CD4-positive, CD25-positive, alpha-beta regulatory T cell (primary cell): ENCODE measurements at regions not wholly inside any gene's neighbourhood (a gene's known extent, or its start where the extent isn't known, plus 50 kb on each side); places are given as distances from the start of the nearest gene placed in this dataset.
"Not testable (repeated sequence)": the region's sequence is repeated elsewhere in the genome, so short reads cannot be mapped to it uniquely, and the experiment has no call there.

Source experiments
- ATAC-seq, 2 donors: fragments of 150-1000 bp; cut with Tn5 transposase; one replicate each; pipeline ENCODE4 v1.10.0; 2021; ENCODE audit warnings: low read depth in 2 of 2, moderate number of reproducible peaks in 2 of 2, moderate library complexity in 1 of 2
- DNase-seq, 3 donors: peaks; one replicate each; pipeline versions ENCODE4 v3.0.0 to v3.0.0-alpha.2; 2012 to 2022; ENCODE audit warnings: mixed read lengths in 1 of 3
- H3K27ac ChIP-seq: one replicate; pipeline ENCODE4 v1.7.0; 2013; ENCODE audit warnings: mild to moderate bottlenecking, low read length; ENCODE audit not compliant: insufficient read depth, poor library complexity, severe bottlenecking
- H3K27me3 ChIP-seq: one replicate; pipeline ENCODE4 v1.7.0; 2013; ENCODE audit warnings: low read length; ENCODE audit not compliant: control insufficient read depth, insufficient read depth
- H3K36me3 ChIP-seq: one replicate; pipeline ENCODE4 v1.7.0; 2013; ENCODE audit warnings: mild to moderate bottlenecking, low read length, moderate library complexity; ENCODE audit not compliant: control insufficient read depth, insufficient read depth
- H3K4me1 ChIP-seq: 2 replicates; pipeline ENCODE4 v1.7.0; 2013; ENCODE audit warnings: mild to moderate bottlenecking, low read length; ENCODE audit not compliant: insufficient read depth, control insufficient read depth, poor library complexity, severe bottlenecking
- H3K4me3 ChIP-seq: one replicate; pipeline ENCODE4 v1.7.0; 2013; ENCODE audit warnings: low read depth, mild to moderate bottlenecking, low read length, moderate library complexity
- H3K9me3 ChIP-seq, 2 experiments: 1 replicate in 1 of 2; 2 replicates in 1 of 2; pipeline ENCODE4 v1.7.0; 2013; ENCODE audit warnings: low read length in 2 of 2, mild to moderate bottlenecking in 1 of 2, moderate library complexity in 1 of 2; ENCODE audit not compliant: control insufficient read depth in 2 of 2
- H3K27ac Mint-ChIP-seq, 3 donors: one replicate each; pipeline ENCODE4 v1.8.0; 2020 to 2022; ENCODE audit warnings: mild to moderate bottlenecking in 3 of 3, mixed read lengths in 3 of 3, moderate library complexity in 2 of 3
- H3K27me3 Mint-ChIP-seq: one replicate; pipeline ENCODE4 v1.8.0; 2022; ENCODE audit warnings: mild to moderate bottlenecking, mixed read lengths
- H3K36me3 Mint-ChIP-seq: one replicate; pipeline ENCODE4 v1.8.0; 2020; ENCODE audit warnings: mixed read lengths
- H3K4me1 Mint-ChIP-seq, 4 donors: one replicate each; pipeline ENCODE4 v1.8.0; 2020 to 2022; ENCODE audit warnings: mixed read lengths in 4 of 4, mild to moderate bottlenecking in 1 of 4
- H3K4me3 Mint-ChIP-seq, 4 donors: one replicate each; pipeline ENCODE4 v1.8.0; 2020 to 2022; ENCODE audit warnings: mild to moderate bottlenecking in 4 of 4, mixed read lengths in 4 of 4, moderate library complexity in 3 of 4
- H3K9me3 Mint-ChIP-seq, 7 donors: one replicate each; pipeline ENCODE4 v1.8.0; 2020 to 2022; ENCODE audit warnings: mixed read lengths in 7 of 7, mild to moderate bottlenecking in 3 of 7, moderate library complexity in 2 of 7

DNA sequence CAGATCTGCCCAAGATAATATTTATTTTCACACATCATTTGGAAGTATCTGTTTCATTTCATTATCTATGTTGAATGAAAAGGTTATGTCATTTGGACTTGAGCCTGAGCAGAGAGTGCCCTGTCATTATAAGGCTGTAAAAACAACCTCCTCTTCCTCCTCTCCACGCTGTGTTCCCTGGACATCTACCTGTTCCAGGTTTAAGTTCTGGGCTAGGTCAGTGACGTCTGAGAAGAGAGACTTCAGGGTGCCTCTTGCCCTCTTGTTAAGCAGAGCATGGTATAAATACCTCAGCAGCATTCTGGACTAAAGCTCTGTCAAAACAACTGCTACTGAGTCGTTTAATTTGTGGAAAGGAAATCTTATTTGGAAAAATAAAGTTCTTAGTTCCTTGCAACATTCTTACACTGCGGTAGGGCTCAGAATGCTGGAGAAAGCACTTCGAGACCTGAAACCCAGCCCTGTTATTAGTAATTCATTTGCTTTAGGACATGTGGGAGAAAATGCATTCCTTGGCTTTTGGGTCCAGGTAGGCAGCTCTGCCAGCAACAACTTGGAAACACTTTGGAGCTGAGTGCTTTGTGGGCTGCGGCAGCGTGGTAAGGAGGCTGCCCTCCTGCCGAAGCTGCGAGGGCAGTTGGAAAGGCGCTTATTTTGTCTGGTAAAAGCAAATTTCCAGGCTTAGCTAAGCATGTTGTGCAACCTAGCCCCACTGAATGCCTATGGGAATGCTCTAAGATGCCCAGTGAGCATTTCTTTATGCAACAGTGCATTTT lies 91.8 kb upstream of the NEDD4L start:
- Mint-ChIP-seq H3K27me3 (peaks cover 18% of the 10 kb centered on the region), H3K36me3 (no peaks in the 10 kb centered on the region), H3K27ac (no peak overlapping the region), H3K4me3 (no peak overlapping the region), H3K9me3 (peaks cover 0 to 4% (median 0%) of the 10 kb centered on the region in 7 donors), H3K4me1 (no peaks in the 10 kb centered on the region)
- H3K36me3 ChIP-seq = no peaks in the 10 kb centered on the region
- peaks cover 7% of the 10 kb centered on the region for H3K27me3 ChIP-seq
- DNase-seq (no peak), ATAC-seq (no peak)
- no peak overlapping the region for H3K27ac ChIP-seq
- no peak overlapping the region for H3K4me3 ChIP-seq
- no peaks in the 10 kb centered on the region for H3K9me3 ChIP-seq
- H3K4me1 ChIP-seq = no peaks in the 10 kb centered on the region

DNA sequence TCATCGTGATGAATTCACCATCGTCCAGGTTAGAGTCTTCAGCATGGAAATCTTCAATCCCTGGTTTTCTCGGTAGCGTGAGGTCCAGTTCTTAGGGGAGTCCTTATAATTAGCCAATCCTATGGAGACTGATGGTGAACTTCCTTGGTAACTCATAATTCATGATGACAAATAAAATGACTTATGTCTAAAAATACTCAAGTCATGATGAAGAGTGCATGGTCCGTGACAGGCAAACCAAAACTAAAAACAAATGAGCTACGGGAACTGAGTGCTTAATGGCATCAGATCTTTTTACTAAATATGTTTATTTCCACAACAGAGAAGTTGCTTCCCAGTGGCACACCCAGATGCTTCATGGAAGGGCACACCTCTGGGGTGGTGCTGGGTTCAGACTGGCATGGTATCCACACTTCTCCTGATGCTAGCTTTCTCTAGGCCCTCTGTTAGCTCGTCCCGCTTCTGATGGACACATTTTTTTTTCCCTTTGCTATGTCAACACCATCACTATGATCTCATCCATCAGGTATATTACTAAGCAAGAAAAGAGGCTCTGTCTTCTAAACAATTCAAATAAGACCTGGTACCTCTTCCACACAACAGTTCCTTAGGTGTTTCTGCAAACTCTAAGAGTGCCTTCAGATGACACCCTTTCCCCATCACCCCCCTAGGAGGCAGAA lies 92.8 kb upstream of the NEDD4L start:
- Histone ChIP-seq H3K4me3 (no peak overlapping the region), H3K27ac (no peak overlapping the region), H3K4me1 (no peaks in the 10 kb centered on the region), H3K27me3 (peaks cover 4% of the 10 kb centered on the region), H3K9me3 (no peaks in the 10 kb centered on the region), H3K36me3 (no peaks in the 10 kb centered on the region)
- no peak overlapping the region for H3K27ac Mint-ChIP-seq
- peaks cover 18% of the 10 kb centered on the region for H3K27me3 Mint-ChIP-seq
- no peaks in the 10 kb centered on the region for H3K4me1 Mint-ChIP-seq
- peaks cover 0 to 4% (median 0%) of the 10 kb centered on the region in 7 donors for H3K9me3 Mint-ChIP-seq
- no peaks in the 10 kb centered on the region for H3K36me3 Mint-ChIP-seq
- DNase-seq = no peak
- H3K4me3 Mint-ChIP-seq = no peak overlapping the region
- no peak for ATAC-seq

DNA sequence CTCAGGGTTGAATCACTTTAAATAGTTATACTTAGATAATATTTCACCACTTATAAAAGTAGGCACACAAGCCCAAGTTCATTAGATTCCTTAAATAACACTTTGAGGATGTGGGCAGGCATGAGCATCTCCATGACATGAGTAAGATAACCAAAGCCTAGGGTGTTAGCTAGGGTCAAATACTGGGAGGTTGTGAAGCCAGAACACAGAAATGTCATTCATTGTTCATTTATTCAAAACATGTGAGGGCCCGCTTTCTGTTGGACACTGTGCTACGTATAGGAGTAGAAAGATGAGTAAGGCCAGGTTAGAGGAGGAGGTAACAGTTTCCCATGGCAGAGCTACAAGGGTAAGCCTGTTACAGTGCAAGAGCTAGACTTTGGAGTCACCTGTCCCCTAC lies 93.5 kb upstream of the NEDD4L start:
- ATAC-seq = no peak
- no peak overlapping the region for H3K27ac ChIP-seq
- Mint-ChIP-seq H3K27me3 (peaks cover 18% of the 10 kb centered on the region), H3K27ac (no peak overlapping the region), H3K4me3 (no peak overlapping the region), H3K4me1 (no peaks in the 10 kb centered on the region), H3K36me3 (no peaks in the 10 kb centered on the region), H3K9me3 (peaks cover 0 to 4% (median 0%) of the 10 kb centered on the region in 7 donors)
- H3K4me1 ChIP-seq = no peaks in the 10 kb centered on the region
- no peaks in the 10 kb centered on the region for H3K36me3 ChIP-seq
- peaks cover 3% of the 10 kb centered on the region for H3K27me3 ChIP-seq
- DNase-seq = no peak
- H3K4me3 ChIP-seq = no peak overlapping the region
- H3K9me3 ChIP-seq = no peaks in the 10 kb centered on the region

DNA sequence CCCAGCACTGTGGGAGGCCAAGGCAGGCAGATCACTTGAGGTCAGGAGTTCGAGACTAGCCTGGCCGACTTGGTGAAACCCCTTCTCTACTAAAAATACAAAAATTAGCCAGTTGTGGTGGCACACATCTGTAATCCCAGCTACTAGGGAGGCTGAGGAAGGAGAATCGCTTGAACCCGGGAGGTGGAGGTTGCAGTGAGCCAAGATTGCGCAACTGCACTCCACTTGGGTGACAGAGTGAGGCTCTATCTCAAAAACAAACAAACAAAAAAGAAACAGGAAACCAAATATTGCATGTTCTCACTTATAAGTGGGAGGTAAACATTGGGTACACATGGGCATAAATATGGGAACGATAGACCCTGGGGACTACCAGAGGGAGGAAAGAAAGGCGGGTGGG lies 94.7 kb upstream of the NEDD4L start:
- not testable (repeated sequence) for H3K4me3 ChIP-seq, H3K4me3 Mint-ChIP-seq, H3K27ac ChIP-seq, H3K4me1 ChIP-seq, H3K9me3 Mint-ChIP-seq, H3K27me3 ChIP-seq, H3K9me3 ChIP-seq, DNase-seq, H3K27ac Mint-ChIP-seq, H3K36me3 ChIP-seq, H3K4me1 Mint-ChIP-seq, ATAC-seq, H3K36me3 Mint-ChIP-seq
- peaks cover 18% of the 10 kb centered on the region for H3K27me3 Mint-ChIP-seq

DNA sequence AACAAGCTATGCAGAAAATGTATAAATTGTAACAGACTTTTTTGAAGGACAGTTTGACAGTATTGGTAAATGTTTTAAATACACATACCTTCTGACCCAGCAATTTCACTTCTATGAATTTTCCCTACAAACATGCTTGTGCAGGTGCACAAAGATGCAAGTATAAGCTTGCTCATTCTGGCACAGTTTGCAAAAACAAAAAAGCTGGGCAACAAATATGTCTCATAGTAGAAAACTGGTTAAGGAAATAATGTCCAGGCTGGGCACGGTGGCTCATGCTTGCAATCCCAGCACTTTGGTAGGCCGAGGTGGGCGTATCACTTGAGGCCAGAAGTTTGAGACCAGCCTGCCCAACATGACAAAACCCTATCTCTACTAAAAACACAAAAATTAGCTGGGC lies 96.9 kb upstream of the NEDD4L start:
- no peak overlapping the region for H3K4me3 ChIP-seq
- Mint-ChIP-seq H3K36me3 (no peaks in the 10 kb centered on the region), H3K27me3 (peaks cover 15% of the 10 kb centered on the region)

DNA sequence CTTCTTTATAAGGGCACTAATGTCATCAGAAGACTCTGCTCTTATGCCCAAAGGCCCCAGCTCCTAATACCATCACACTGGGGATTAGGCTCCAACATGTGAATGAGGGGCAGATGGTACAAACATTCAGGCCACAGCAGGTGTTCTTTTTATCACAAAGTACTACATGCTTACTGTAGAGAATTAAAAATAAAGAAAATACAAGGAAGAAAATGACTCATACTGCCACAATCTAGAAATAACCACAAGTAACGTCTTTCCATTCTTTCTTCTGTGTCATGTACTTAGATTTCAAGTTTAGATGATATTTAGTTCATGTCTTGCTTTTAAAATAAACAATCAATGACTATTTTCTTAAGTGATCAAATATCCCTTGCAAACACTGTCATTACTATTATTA lies 100.3 kb upstream of the NEDD4L start:
- H3K4me3 Mint-ChIP-seq = no peak overlapping the region
- no peak for DNase-seq
- H3K27me3 ChIP-seq = peaks cover 6% of the 10 kb centered on the region
- H3K9me3 ChIP-seq = no peaks in the 10 kb centered on the region
- H3K4me1 Mint-ChIP-seq = no peaks in the 10 kb centered on the region
- peaks cover 0 to 2% (median 0%) of the 10 kb centered on the region in 7 donors for H3K9me3 Mint-ChIP-seq
- H3K36me3 Mint-ChIP-seq = no peaks in the 10 kb centered on the region
- no peaks in the 10 kb centered on the region for H3K36me3 ChIP-seq
- H3K27me3 Mint-ChIP-seq = peaks cover 6% of the 10 kb centered on the region
- H3K27ac Mint-ChIP-seq = no peak overlapping the region
- ATAC-seq = no peak
- no peaks in the 10 kb centered on the region for H3K4me1 ChIP-seq
- H3K27ac ChIP-seq = no peak overlapping the region
- H3K4me3 ChIP-seq = no peak overlapping the region

More for the DNA sequence above, 96.9 kb upstream of the NEDD4L start:
- Mint-ChIP-seq H3K9me3 (peaks cover 0 to 4% (median 0%) of the 10 kb centered on the region in 7 donors), H3K4me1 (no peaks in the 10 kb centered on the region), H3K4me3 (no peak overlapping the region), H3K27ac (no peak overlapping the region)
- H3K4me1 ChIP-seq = no peaks in the 10 kb centered on the region
- no peaks in the 10 kb centered on the region for H3K9me3 ChIP-seq
- peaks cover 6% of the 10 kb centered on the region for H3K27me3 ChIP-seq
- no peak overlapping the region for H3K27ac ChIP-seq
- ATAC-seq = no peak
- no peak for DNase-seq
- no peaks in the 10 kb centered on the region for H3K36me3 ChIP-seq

DNA sequence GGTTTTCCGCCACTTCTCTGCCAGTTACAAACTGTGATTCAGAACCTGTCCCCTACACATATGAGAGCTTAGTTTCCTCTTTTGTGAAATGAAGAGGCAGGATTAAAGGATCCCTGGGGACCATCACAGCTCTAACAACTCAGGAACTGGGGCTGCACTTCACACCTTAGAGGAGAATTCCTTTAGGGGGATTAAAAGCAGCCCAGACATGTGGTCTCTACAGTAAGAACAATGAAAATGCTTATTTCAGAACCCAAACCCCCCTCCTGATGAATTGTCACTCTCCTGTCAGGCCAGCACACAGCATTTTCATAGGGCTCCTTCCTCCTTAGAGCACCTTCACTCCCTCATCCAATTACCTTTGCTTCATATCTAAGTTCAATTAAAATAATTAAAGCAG lies 101.5 kb upstream of the NEDD4L start:
- Mint-ChIP-seq H3K36me3 (no peaks in the 10 kb centered on the region), H3K9me3 (peaks cover 0 to 2% (median 0%) of the 10 kb centered on the region in 7 donors), H3K4me1 (no peaks in the 10 kb centered on the region), H3K27me3 (peaks cover 6% of the 10 kb centered on the region), H3K27ac (no peak overlapping the region), H3K4me3 (no peak overlapping the region)
- no peak for ATAC-seq
- Histone ChIP-seq H3K4me1 (no peaks in the 10 kb centered on the region), H3K36me3 (no peaks in the 10 kb centered on the region), H3K9me3 (no peaks in the 10 kb centered on the region), H3K4me3 (no peak overlapping the region), H3K27ac (no peak overlapping the region), H3K27me3 (peaks cover 6% of the 10 kb centered on the region)
- DNase-seq = no peak
